OCI-LY1 (cell line): ENCODE measurements at regions not wholly inside any gene's neighbourhood (a gene's known extent, or its start where the extent isn't known, plus 50 kb on each side); places are given as distances from the start of the nearest gene placed in this dataset.

Source experiments
- CTCF ChIP-seq: fragments of 200-600 bp; sonication (generic), shearing (Covaris generic); IDR thresholded peaks from 2 replicates; pipeline ENCODE4 v1.5.1; 2017; ENCODE audit warnings: mild to moderate bottlenecking, antibody characterized with exemption, low read length, moderate library complexity, mixed read lengths
- EZH2 ChIP-seq: fragments of 200-600 bp; sonication (generic), shearing (Covaris generic); IDR thresholded peaks from 2 replicates; pipeline ENCODE4 v1.8.0; 2017; ENCODE audit warnings: borderline replicate concordance, mixed run types, mild to moderate bottlenecking, antibody characterized with exemption, low read length, moderate library complexity, mixed read lengths

GRCh38 chr2:236675526-236675925 lies 105.9 kb downstream of the ACKR3 start:
- no peak for TF ChIP-seq CTCF
- TF ChIP-seq EZH2: no peak
